ENCODE measurements at regions not wholly inside any gene's neighbourhood (a gene's known extent, or its start where the extent isn't known, plus 50 kb on each side); places are given as distances from the start of the nearest gene placed in this dataset.

DNA sequence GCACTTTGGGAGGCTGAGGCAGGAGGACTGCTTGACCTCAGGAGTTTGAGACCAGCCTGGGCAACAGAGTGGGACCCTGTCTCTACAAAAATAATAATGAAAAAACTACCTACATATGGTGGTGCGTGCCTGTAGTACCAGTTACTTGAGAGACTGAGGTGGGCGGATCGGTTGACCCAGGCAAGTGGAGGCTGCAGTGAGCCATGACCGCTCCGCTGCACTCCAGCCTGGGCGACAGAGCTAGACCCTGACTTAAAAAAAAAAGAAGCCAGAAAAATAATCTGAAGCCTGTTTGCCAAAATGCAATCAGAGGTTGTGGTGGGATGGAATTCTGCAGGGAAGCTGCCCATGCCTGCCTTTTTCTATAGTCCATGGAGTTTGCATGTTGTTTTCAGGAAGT is 50.4 kb upstream of the GGTA1 start:
- TF ChIP-seq, protein P1, sequence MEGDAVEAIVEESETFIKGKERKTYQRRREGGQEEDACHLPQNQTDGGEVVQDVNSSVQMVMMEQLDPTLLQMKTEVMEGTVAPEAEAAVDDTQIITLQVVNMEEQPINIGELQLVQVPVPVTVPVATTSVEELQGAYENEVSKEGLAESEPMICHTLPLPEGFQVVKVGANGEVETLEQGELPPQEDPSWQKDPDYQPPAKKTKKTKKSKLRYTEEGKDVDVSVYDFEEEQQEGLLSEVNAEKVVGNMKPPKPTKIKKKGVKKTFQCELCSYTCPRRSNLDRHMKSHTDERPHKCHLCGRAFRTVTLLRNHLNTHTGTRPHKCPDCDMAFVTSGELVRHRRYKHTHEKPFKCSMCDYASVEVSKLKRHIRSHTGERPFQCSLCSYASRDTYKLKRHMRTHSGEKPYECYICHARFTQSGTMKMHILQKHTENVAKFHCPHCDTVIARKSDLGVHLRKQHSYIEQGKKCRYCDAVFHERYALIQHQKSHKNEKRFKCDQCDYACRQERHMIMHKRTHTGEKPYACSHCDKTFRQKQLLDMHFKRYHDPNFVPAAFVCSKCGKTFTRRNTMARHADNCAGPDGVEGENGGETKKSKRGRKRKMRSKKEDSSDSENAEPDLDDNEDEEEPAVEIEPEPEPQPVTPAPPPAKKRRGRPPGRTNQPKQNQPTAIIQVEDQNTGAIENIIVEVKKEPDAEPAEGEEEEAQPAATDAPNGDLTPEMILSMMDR (IDR thresholded peaks at IDR 0.05; ENCODE audit: low read depth, low read length), result no peak
- no peak for DNase-seq (ENCODE audit: extremely low read depth, low read depth)

DNA sequence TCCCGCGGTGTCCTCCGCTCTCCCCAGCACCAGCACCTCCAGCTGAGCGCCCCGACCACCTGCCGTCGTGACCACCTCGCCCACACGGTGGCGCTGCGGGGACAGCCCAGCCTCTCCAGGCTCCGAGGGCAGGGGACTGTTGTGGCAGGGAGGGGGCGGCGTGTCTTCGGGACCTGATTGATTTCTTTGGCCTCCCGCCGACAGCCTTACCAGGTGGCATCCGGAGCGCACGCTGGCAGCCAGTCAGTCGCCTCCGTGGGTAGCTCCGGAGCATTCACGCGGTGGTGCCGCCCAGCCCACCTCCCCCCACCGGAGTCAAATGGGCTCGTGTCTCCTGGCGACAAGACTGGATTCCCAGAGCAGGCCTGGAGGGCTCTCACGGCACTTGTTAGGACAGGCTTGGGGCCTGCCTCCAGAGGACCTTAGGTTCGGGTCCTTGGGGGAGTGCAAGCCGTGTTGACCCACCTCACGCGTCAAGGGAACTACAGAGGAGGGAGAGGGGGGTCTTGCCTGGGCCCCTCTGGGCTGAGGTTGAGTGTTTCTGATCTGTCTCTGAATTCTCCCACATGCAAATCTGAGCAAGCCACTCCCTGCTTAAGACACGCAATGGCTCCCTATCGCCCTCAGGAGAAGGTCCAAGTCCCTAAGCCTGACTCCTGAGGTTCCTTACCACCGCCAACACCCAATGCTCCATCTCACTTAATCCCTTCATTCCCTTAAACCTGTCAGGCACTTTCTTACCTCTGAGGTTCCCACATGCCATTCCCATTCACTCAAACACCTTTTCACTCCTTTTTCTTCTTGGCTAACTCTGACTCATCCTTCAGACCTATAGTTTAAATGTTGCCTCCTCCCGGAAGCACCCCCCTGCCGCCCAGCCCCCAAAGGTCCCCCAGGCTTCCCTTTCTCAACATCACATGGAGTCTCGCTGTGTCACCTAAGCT is 51.2 kb upstream of the GGTA1 start:
- no peak for DNase-seq (ENCODE audit: extremely low read depth, low read depth)
- TF ChIP-seq, protein P1 (IDR thresholded peaks at IDR 0.05; ENCODE audit: low read depth, low read length), result peak; percentile 83

DNA sequence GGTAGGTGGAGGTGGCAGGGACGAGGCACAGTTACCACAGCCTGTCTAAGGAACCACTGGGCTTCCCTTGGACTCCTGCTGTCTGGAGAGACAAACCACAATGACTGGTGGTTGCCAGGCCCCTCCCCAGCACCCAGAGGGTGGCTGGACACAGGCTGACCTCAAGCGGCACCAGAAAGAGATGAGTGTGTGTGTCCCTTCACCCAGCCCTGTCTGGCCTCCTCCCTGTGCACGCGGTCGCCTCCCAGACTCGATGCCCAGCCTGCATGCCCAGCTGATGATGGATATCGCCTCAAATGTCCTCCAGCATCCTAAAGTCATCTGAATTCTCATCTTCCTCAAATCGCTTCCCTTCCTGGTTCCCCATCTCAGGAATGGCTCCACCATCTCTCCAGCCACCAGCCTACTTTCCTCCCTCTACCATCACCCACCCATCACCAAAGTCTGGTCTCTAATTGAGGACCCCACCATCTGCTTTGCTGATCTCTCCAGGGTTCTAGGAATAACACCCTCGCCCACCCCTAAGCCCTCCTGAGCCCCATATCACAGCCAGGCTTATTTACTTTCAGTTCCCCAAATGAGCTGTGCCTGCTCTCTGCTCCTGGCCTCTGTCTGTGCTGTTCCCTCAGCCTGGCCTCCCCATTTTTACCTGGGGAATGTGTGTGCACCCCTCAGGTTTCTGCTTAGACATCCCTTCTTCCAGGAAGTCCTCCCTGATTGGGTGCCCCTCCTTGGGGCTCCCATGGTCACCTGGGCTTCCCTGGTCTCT is 52.5 kb upstream of the GGTA1 start:
- TF ChIP-seq, protein P1 (IDR thresholded peaks at IDR 0.05; ENCODE audit: low read depth, low read length), result no peak
- no peak for DNase-seq (ENCODE audit: extremely low read depth, low read depth)

DNA sequence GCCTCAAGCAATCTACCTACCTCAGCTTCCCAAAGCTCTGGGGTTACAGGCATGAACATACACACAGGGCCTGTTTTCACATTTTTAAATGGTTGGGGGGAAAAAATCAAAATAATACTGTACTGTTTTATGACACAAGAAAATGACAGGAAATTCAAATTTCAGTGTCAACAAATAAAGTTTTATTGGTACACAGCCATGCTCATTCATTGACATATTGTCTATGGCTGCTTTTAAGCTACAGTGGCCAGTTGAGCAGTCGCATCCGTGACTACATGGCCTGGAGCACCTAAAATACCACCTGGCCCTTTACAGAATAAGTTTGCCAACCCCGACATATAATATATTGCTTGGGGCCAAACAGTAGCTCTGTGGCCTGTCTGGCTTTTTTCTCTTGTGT is 56.4 kb upstream of the GGTA1 start:
- TF ChIP-seq, protein P1 (IDR thresholded peaks at IDR 0.05; ENCODE audit: low read depth, low read length), result no peak
- DNase-seq (ENCODE audit: extremely low read depth, low read depth), result no peak

DNA sequence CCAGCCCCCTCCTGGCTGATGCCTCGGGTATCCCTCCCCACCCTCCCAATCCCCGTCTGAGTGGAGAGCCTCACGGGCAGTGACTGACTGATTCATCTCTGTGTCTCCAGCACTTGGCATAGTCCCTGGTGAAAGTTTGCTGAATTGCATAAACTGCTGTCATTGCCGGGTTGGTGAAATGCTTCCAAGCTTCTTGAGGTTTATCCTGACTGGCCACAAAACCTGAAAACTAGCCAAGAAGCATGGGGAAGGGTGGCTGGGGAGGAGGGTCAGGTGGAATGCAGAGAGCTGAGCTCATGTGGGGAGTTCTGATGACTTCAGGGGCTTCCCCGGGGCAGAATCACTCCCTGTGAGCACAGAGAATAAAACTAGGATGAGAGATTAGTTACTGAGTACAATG is 56.9 kb upstream of the GGTA1 start:
- TF ChIP-seq, protein P1 (IDR thresholded peaks at IDR 0.05; ENCODE audit: low read depth, low read length), result no peak
- peak; percentile 95 for DNase-seq (ENCODE audit: extremely low read depth, low read depth)

DNA sequence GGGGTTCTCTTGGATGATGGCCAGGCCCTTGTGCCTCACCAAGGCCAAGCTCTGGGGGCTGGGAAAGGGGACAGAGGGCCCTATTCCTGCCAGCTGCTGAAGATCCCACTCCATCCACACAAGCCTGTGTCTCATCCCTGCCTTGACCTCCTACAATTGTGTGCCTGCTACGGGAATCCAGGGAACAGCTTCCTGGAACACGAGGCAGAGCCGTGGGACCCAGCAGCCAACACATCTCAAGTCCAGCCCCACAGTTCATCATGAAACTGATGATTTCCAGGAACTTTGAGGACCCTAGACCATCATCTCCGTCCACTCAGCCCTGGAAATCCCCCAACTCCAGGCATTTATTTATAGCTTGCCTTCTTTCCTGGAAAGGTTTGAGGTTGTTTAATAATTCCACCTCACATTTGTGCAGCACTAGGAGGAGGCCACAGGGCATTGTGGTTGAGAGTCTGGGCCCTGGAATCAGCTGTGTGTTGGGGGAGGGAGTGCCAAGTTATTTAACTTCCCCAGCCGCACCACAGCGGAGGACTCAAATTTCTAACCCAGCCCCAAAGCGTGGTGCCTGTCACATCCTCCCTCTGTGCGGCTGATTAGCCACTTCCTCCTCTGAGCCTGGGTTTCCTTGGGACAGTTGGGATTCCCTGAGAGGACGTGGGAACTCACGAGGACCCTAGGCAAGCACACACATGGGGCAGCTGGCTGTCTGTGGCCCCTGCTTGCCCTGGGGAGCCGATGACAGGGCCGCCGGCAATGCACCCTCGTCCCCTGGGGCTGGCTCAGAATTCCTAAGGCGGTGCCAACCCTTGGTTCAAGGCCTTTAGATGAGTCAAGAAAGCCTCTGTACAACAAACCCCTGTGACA is 58.2 kb upstream of the GGTA1 start:
- DNase-seq (ENCODE audit: extremely low read depth, low read depth), result peak; percentile 64
- TF ChIP-seq, protein P1 (IDR thresholded peaks at IDR 0.05; ENCODE audit: low read depth, low read length), result no peak
